HCT116 (cell line): ENCODE measurements at regions not wholly inside any gene's neighbourhood (a gene's known extent, or its start where the extent isn't known, plus 50 kb on each side); places are given as distances from the start of the nearest gene placed in this dataset.

Experiments used
- ATAC-seq: fragments of 200-7000 bp; cut with Tn5 transposase; 2 replicates; pipeline ENCODE4 v1.9.1; 2020; ENCODE audit warnings: mild to moderate bottlenecking, moderate library complexity
- BruUV-seq: library from RNA; stranded (reverse); fragments of 400-500 nt; replicated peaks from 2 replicates; lab custom pipeline; 2021; lab: Mats Ljungman, UMichigan
- CTCF ChIA-PET: fragments of 300-600 bp; sonication (Branson Sonifier 250); formaldehyde crosslinking; loops from one replicate; lab custom pipeline; 2021; ENCODE audit warnings: antibody characterized with exemption; lab: Charles Lee
- POLR2A ChIA-PET: fragments of 300-600, 350-600 bp; sonication (Branson Sonifier 250); formaldehyde crosslinking; loops from one replicate; lab custom pipeline; 2021; ENCODE audit warnings: antibody characterized with exemption; lab: Charles Lee
- RAD21 ChIA-PET, 2 experiments: fragments of 300-600 bp; sonication (Branson Sonifier 250); formaldehyde crosslinking; loops; one replicate each; lab custom pipeline; 2023; ENCODE audit warnings: low total read pairs in 2 of 2; ENCODE audit not compliant: uncharacterized antibody in 2 of 2, unreplicated experiment in 2 of 2, low non-redundant PET in 1 of 2; lab: Charles Lee
- DNase-seq: peaks from one replicate; pipeline ENCODE4 v3.0.0-alpha.2; 2010; ENCODE audit warnings: low read depth, low spot score
- H2AFZ ChIP-seq: fragments of 200-600 bp; shearing (Covaris generic), sonication (generic); 2 replicates; pipeline ENCODE4 v1.6.1; 2017; ENCODE audit warnings: low read depth, mixed run types, mixed read lengths, antibody characterized with exemption, low read length; ENCODE audit not compliant: poor library complexity, severe bottlenecking
- H3K27ac ChIP-seq: 2 replicates; pipeline ENCODE4 v1.5.1; 2012; ENCODE audit warnings: low read depth, low read length
- H3K27me3 ChIP-seq: fragments of 200-600 bp; sonication (generic); 2 replicates; pipeline ENCODE4 v1.6.1; 2016; ENCODE audit warnings: mixed run types, low read length, mixed read lengths; ENCODE audit not compliant: insufficient read depth
- H3K36me3 ChIP-seq, 2 experiments: fragments of 200-500 bp in 1 of 2; fragments of 200-600 bp in 1 of 2; sonication (Bioruptor generic) in 1 of 2; sonication (generic) in 1 of 2; 2 replicates each; pipeline versions ENCODE4 v1.5.1 to v1.6.1; 2014 to 2016; ENCODE audit warnings: low read length in 2 of 2, inconsistent platforms in 1 of 2, mixed read lengths in 1 of 2, mixed run types in 1 of 2; ENCODE audit not compliant: insufficient read depth in 2 of 2, control insufficient read depth in 1 of 2
- H3K4me1 ChIP-seq, 2 experiments: fragments of 200-600 bp in 1 of 2; sonication (generic) in 1 of 2; 2 replicates each; pipeline versions ENCODE4 v1.5.1 to v1.6.1; 2012 to 2017; ENCODE audit warnings: low read length in 2 of 2, inconsistent platforms in 1 of 2, mild to moderate bottlenecking in 1 of 2, mixed read lengths in 1 of 2, mixed run types in 1 of 2, moderate library complexity in 1 of 2; ENCODE audit not compliant: insufficient read depth in 2 of 2, control insufficient read depth in 1 of 2
- H3K4me2 ChIP-seq: fragments of 200-600 bp; sonication (generic); 2 replicates; pipeline ENCODE4 v1.6.1; 2017; ENCODE audit warnings: mixed run types, low read length, mixed read lengths
- H3K4me3 ChIP-seq, 2 experiments: fragments of 200-600 bp in 1 of 2; sonication (generic) in 1 of 2; replicated peaks in 1 of 2; 2 replicates each; pipeline ENCODE4 v1.5.1; 2011 to 2016; ENCODE audit warnings: low read length in 2 of 2, control low read depth in 1 of 2, low read depth in 1 of 2, mild to moderate bottlenecking in 1 of 2, mixed read lengths in 1 of 2, mixed run types in 1 of 2
- H3K79me2 ChIP-seq: fragments of 200-600 bp; sonication (generic); 2 replicates; pipeline ENCODE4 v1.6.1; 2017; ENCODE audit warnings: mild to moderate bottlenecking, mixed run types, low read length, moderate library complexity, mixed read lengths; ENCODE audit not compliant: insufficient read depth
- H3K9ac ChIP-seq: fragments of 200-600 bp; sonication (generic); 2 replicates; pipeline ENCODE4 v1.6.1; 2016; ENCODE audit warnings: low read length, mixed read lengths
- H3K9me2 ChIP-seq: fragments of 200-600 bp; sonication (generic), shearing (Covaris generic); 2 replicates; pipeline ENCODE4 v1.6.1; 2017; ENCODE audit warnings: mixed run types, mild to moderate bottlenecking, moderate library complexity; ENCODE audit not compliant: insufficient read depth
- H3K9me3 ChIP-seq, 2 experiments: fragments of 200-500 bp in 1 of 2; fragments of 200-600 bp in 1 of 2; sonication (Bioruptor generic) in 1 of 2; sonication (generic) in 1 of 2; 2 replicates each; pipeline ENCODE4 v1.6.1; 2014 to 2017; ENCODE audit warnings: low read length in 2 of 2, mixed read lengths in 2 of 2, inconsistent platforms in 1 of 2, low read depth in 1 of 2, mild to moderate bottlenecking in 1 of 2, mixed run types in 1 of 2, moderate library complexity in 1 of 2; ENCODE audit not compliant: control insufficient read depth in 1 of 2, insufficient read depth in 1 of 2
- H4K20me1 ChIP-seq: fragments of 200-600 bp; sonication (generic), shearing (Covaris generic); 2 replicates; pipeline ENCODE4 v1.6.1; 2017; ENCODE audit warnings: mixed run types, mild to moderate bottlenecking, moderate library complexity; ENCODE audit not compliant: insufficient read depth
- CBX3 ChIP-seq: IDR thresholded peaks from 2 replicates; pipeline ENCODE4 v1.6.1; 2012; ENCODE audit warnings: low read depth
- CEBPB ChIP-seq: IDR thresholded peaks from 2 replicates; pipeline ENCODE4 v1.6.1; 2012; ENCODE audit warnings: low read depth
- CTCF ChIP-seq, 3 experiments: fragments of 200-600 bp in 1 of 3; sonication (generic) in 1 of 3; IDR thresholded peaks in 2 of 3; conservative IDR thresholded peaks in 1 of 3; 2 replicates each; pipeline ENCODE4 v1.5.1; 2012 to 2017; ENCODE audit warnings: low read depth in 2 of 3, low read length in 2 of 3, antibody characterized with exemption in 1 of 3, borderline replicate concordance in 1 of 3, control low read depth in 1 of 3, mild to moderate bottlenecking in 1 of 3, mixed read lengths in 1 of 3, mixed run types in 1 of 3, moderate library complexity in 1 of 3; ENCODE audit not compliant: insufficient read depth in 1 of 3
- EGR1 ChIP-seq: IDR thresholded peaks from 2 replicates; pipeline ENCODE4 v1.6.1; 2012; ENCODE audit warnings: low read depth
- ELF1 ChIP-seq: IDR thresholded peaks from 2 replicates; pipeline ENCODE4 v1.6.1; 2012; ENCODE audit warnings: low read depth, borderline replicate concordance
- EZH2 ChIP-seq: fragments of 200-600 bp; sonication (generic); IDR thresholded peaks from 2 replicates; pipeline ENCODE4 v1.6.1; 2017; ENCODE audit warnings: antibody characterized with exemption, mixed run types
- EZH2phosphoT487 ChIP-seq: fragments of 200-600 bp; IDR thresholded peaks from 2 replicates; pipeline ENCODE4 v1.6.1; 2018; ENCODE audit warnings: antibody characterized with exemption, borderline replicate concordance
- FOSL1 ChIP-seq: IDR thresholded peaks from 2 replicates; pipeline ENCODE4 v1.6.1; 2012; ENCODE audit warnings: low read depth
- MAX ChIP-seq: IDR thresholded peaks from 2 replicates; pipeline ENCODE4 v1.6.1; 2012
- POLR2A ChIP-seq: IDR thresholded peaks from 2 replicates; pipeline ENCODE4 v1.7.0; 2011; ENCODE audit warnings: borderline replicate concordance; ENCODE audit not compliant: insufficient read depth, insufficient read length; ENCODE audit errors: extremely low read depth
- POLR2AphosphoS5 ChIP-seq: IDR thresholded peaks from 2 replicates; pipeline ENCODE4 v1.6.1; 2011; ENCODE audit warnings: mild to moderate bottlenecking, low read depth, low read length, moderate library complexity
- RAD21 ChIP-seq: IDR thresholded peaks from 2 replicates; pipeline ENCODE4 v1.6.1; 2012; ENCODE audit warnings: low read depth, mild to moderate bottlenecking
- REST ChIP-seq: IDR thresholded peaks from 2 replicates; pipeline ENCODE4 v1.6.1; 2012; ENCODE audit warnings: low read depth
- SP1 ChIP-seq: IDR thresholded peaks from 2 replicates; pipeline ENCODE4 v1.6.1; 2012; ENCODE audit warnings: low read depth
- SRF ChIP-seq: IDR thresholded peaks from 2 replicates; pipeline ENCODE4 v1.6.1; 2012; ENCODE audit warnings: low read depth
- TCF7L2 ChIP-seq: IDR thresholded peaks from 2 replicates; pipeline ENCODE4 v1.7.0; 2011; ENCODE audit warnings: borderline replicate concordance, inconsistent platforms; ENCODE audit not compliant: insufficient read depth, insufficient read length; ENCODE audit errors: extremely low read depth
- ZBTB33 ChIP-seq: IDR thresholded peaks from 2 replicates; pipeline ENCODE4 v1.6.1; 2011; ENCODE audit warnings: mild to moderate bottlenecking, low read length, moderate library complexity; ENCODE audit not compliant: insufficient replicate concordance; ENCODE audit errors: extremely low read depth
- ZFX ChIP-seq: fragments of 450-650 bp; IDR thresholded peaks from 2 replicates; pipeline ENCODE4 v1.6.1; 2017
- ZNF274 ChIP-seq: fragments of 200-500 bp; sonication (Bioruptor generic); IDR thresholded peaks from 2 replicates; pipeline ENCODE4 v1.6.1; 2014; ENCODE audit warnings: mild to moderate bottlenecking, low read depth, low read length, inconsistent platforms
- intact Hi-C: fragments of 100-400 bp; cut with micrococcal nuclease; formaldehyde crosslinking; loops from 2 replicates; pipeline ENCODE4 v1.10.0; 2022
- TF ChIP-seq, protein P1 (sequence below): IDR thresholded peaks from 2 replicates; pipeline ENCODE4 v1.6.1; 2012

DNA sequence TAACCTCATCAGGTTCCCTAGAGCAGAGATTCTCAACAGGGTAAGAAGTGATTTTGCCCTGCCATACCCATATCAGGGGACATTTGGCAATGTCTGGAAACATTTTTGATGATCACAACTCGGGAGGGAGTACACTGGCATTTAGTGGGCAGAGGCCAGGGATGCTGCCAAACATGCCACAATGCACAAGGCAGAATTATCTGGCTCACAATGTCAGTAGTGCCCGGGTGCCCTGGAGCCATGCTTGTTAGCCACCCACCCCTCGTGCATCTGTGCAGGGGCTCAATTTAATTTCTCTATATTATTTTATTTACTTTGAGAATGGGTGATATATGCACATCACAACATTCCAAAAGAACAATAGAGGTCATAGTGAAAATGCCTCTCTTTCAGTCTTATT is 82.0 kb upstream of the DHX15 start:
- ChIA-PET CTCF (no interaction called here), RAD21 (no interaction called here), POLR2A (no interaction called here)
- H3K79me2 ChIP-seq = no peaks in the 10 kb centered on the region
- DNase-seq = no peak
- H3K9ac ChIP-seq = no peak overlapping the region
- BruUV-seq = no TSS peak
- no peaks in the 10 kb centered on the region for H3K9me2 ChIP-seq
- H3K27ac ChIP-seq = no peak overlapping the region
- TF ChIP-seq ELF1 = no peak
- no peak for TF ChIP-seq EZH2
- no peak for TF ChIP-seq POLR2A
- TF ChIP-seq, protein P1, sequence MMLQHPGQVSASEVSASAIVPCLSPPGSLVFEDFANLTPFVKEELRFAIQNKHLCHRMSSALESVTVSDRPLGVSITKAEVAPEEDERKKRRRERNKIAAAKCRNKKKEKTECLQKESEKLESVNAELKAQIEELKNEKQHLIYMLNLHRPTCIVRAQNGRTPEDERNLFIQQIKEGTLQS = no peak
- TF ChIP-seq ZFX = no peak
- no peak for TF ChIP-seq CTCF (IDR thresholded peaks at IDR 0.05 in 2 of 3, conservative IDR thresholded peaks at IDR 0.05 in 1 of 3; ENCODE audit: borderline replicate concordance in 1 of 3, insufficient read depth in 1 of 3, low read depth in 2 of 3, low read length in 2 of 3)
- TF ChIP-seq ZBTB33 = no peak
- TF ChIP-seq SRF = no peak
- no peak for TF ChIP-seq TCF7L2
- no peak for TF ChIP-seq MAX
- no peak for TF ChIP-seq EZH2phosphoT487
- TF ChIP-seq EGR1 = no peak
- no peak for TF ChIP-seq RAD21
- no peak for TF ChIP-seq CBX3
- TF ChIP-seq SP1 = no peak
- no peak for TF ChIP-seq POLR2AphosphoS5
- no peak for TF ChIP-seq FOSL1
- no peak for TF ChIP-seq REST
- TF ChIP-seq ZNF274 = no peak
- TF ChIP-seq CEBPB = no peak
- no peak overlapping the region for H3K4me3 ChIP-seq
- intact Hi-C loops = no loop called here
- no peak for ATAC-seq
- no peaks in the 10 kb centered on the region for H3K36me3 ChIP-seq
- no peaks in the 10 kb centered on the region for H4K20me1 ChIP-seq
- H3K4me1 ChIP-seq = no peaks in the 10 kb centered on the region
- H3K27me3 ChIP-seq = peaks cover 13% of the 10 kb centered on the region
- H2AFZ ChIP-seq = no peak overlapping the region
- H3K4me2 ChIP-seq = no peak overlapping the region
- no peaks in the 10 kb centered on the region for H3K9me3 ChIP-seq
